GM21825 (cell line): ENCODE measurements at regions not wholly inside any gene's neighbourhood (a gene's known extent, or its start where the extent isn't known, plus 50 kb on each side); places are given as distances from the start of the nearest gene placed in this dataset.
"Not testable (repeated sequence)": the region's sequence is repeated elsewhere in the genome, so short reads cannot be mapped to it uniquely, and the experiment has no call there.

Experiments
- ATAC-seq: cut with Tn5 transposase; IDR thresholded peaks from one replicate; pipeline ENCODE4 v1.9.1; 2021; ENCODE audit warnings: mild to moderate bottlenecking, moderate library complexity; ENCODE audit not compliant: unreplicated experiment

- ATAC-seq = no peak
Measured at GRCh38 chrX:113539599-113540356, 699.1 kb upstream of the AMOT start.

- no peak for ATAC-seq
Measured at GRCh38 chrX:113529426-113530013, 688.9 kb upstream of the AMOT start.

- ATAC-seq = peak; percentile 98
Measured at GRCh38 chrX:113522814-113523213, 682.2 kb upstream of the AMOT start.

GRCh38 chrX:113514906-113515305 is 674.3 kb upstream of the AMOT start:
- no peak for ATAC-seq

GRCh38 chrX:113512700-113513395 is 672.2 kb upstream of the AMOT start:
- ATAC-seq = no peak

- ATAC-seq = no peak
Measured at GRCh38 chrX:113510586-113510985, 670.0 kb upstream of the AMOT start.

GRCh38 chrX:113492895-113493294 is 652.3 kb upstream of the AMOT start:
- ATAC-seq = no peak

GRCh38 chrX:113473418-113473817 is 632.8 kb upstream of the AMOT start:
- ATAC-seq = no peak

GRCh38 chrX:113473015-113473414 is 632.4 kb upstream of the AMOT start:
- ATAC-seq = not testable (repeated sequence)

GRCh38 chrX:113470166-113470565 is 629.5 kb upstream of the AMOT start:
- ATAC-seq = no peak

GRCh38 chrX:113457719-113458118 is 617.1 kb upstream of the AMOT start:
- ATAC-seq = no peak

- ATAC-seq = no peak
Measured at GRCh38 chrX:113455582-113455981, 615.0 kb upstream of the AMOT start.

- ATAC-seq = no peak
Measured at GRCh38 chrX:113429011-113429410, 588.4 kb upstream of the AMOT start.

GRCh38 chrX:113422323-113422722 is 581.7 kb upstream of the AMOT start:
- ATAC-seq = no peak

GRCh38 chrX:113421432-113421831 is 580.8 kb upstream of the AMOT start:
- no peak for ATAC-seq

GRCh38 chrX:113412106-113412505 is 571.5 kb upstream of the AMOT start:
- ATAC-seq = no peak

GRCh38 chrX:113408843-113409242 is 568.2 kb upstream of the AMOT start:
- no peak for ATAC-seq

GRCh38 chrX:113400193-113400704 is 559.6 kb upstream of the AMOT start:
- no peak for ATAC-seq

- no peak for ATAC-seq
Measured at GRCh38 chrX:113399506-113400192, 559.0 kb upstream of the AMOT start.

GRCh38 chrX:113392355-113392754 is 551.7 kb upstream of the AMOT start:
- ATAC-seq = no peak

- no peak for ATAC-seq
Measured at GRCh38 chrX:113391875-113392274, 551.2 kb upstream of the AMOT start.
